Ovary (tissue), 3 donors: ENCODE measurements at regions not wholly inside any gene's neighbourhood (a gene's known extent, or its start where the extent isn't known, plus 50 kb on each side); places are given as distances from the start of the nearest gene placed in this dataset.
A peak's percentile ranks its signal among the peaks of the same experiment; 100 is the strongest.

Source experiments
- CTCF ChIP-seq, 3 donors: fragments of 450-650 bp in 2 of 3; fragments of 200-600 bp in 1 of 3; IDR thresholded peaks; one replicate each; pipeline versions ENCODE4 v1.5.1 to v1.8.0; 2016 to 2022; ENCODE audit warnings: antibody characterized with exemption in 3 of 3, mild to moderate bottlenecking in 1 of 3
- EP300 ChIP-seq: sonication (generic); formaldehyde crosslinking; IDR thresholded peaks from one replicate; pipeline ENCODE4 v1.6.1; 2017; ENCODE audit warnings: antibody characterized with exemption
- POLR2A ChIP-seq: fragments of 450-650 bp; IDR thresholded peaks from one replicate; pipeline ENCODE4 v1.6.1; 2017; ENCODE audit warnings: antibody characterized with exemption, mild to moderate bottlenecking, moderate library complexity
- donor health status: DM: no; HTN: no; CAD: no.

- TF ChIP-seq CTCF (IDR thresholded peaks at IDR 0.05) (peak in 1 of 3 donors; percentile 6), POLR2A (no peak), EP300 (no peak)
Observed at GRCh38 chr1:177780096-177780700, 189.7 kb downstream of the SEC16B start.
